Fibroblast of lung (primary cell): ENCODE measurements at regions not wholly inside any gene's neighbourhood (a gene's known extent, or its start where the extent isn't known, plus 50 kb on each side); places are given as distances from the start of the nearest gene placed in this dataset.

ENCODE experiments used
- EZH2 ChIP-seq: IDR thresholded peaks from 2 replicates; pipeline ENCODE4 v1.5.1; 2012; ENCODE audit warnings: low read length, control low read depth, mild to moderate bottlenecking; ENCODE audit errors: missing control alignments
- TF ChIP-seq, protein P1 (sequence below), 2 donors: IDR thresholded peaks in 1 of 2; conservative IDR thresholded peaks in 1 of 2; 1 replicate in 1 of 2; 2 replicates in 1 of 2; pipeline ENCODE4 v1.5.1; 2011 to 2012; ENCODE audit warnings: low read length in 2 of 2, control low read depth in 1 of 2, inconsistent platforms in 1 of 2, low read depth in 1 of 2, mild to moderate bottlenecking in 1 of 2

DNA sequence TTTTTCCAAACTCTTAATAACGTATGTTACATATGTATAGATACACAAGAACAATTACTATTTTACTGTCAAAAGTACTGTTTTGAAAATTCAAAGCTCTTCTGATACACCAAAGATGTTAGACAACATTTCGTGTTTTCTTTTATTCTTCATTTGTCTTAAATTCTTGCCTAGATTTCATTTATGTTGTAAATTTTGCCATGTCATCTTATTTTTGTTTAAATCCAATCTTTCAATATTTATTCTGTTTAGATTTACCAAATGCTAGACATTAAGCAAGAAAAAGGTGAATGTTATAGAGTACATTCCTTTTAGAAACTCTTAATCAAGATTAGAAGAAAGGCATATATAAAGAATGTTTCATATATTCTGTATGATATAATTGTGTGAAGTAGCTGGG is 876.9 kb downstream of the KCNT2 start:
- TF ChIP-seq, protein P1, sequence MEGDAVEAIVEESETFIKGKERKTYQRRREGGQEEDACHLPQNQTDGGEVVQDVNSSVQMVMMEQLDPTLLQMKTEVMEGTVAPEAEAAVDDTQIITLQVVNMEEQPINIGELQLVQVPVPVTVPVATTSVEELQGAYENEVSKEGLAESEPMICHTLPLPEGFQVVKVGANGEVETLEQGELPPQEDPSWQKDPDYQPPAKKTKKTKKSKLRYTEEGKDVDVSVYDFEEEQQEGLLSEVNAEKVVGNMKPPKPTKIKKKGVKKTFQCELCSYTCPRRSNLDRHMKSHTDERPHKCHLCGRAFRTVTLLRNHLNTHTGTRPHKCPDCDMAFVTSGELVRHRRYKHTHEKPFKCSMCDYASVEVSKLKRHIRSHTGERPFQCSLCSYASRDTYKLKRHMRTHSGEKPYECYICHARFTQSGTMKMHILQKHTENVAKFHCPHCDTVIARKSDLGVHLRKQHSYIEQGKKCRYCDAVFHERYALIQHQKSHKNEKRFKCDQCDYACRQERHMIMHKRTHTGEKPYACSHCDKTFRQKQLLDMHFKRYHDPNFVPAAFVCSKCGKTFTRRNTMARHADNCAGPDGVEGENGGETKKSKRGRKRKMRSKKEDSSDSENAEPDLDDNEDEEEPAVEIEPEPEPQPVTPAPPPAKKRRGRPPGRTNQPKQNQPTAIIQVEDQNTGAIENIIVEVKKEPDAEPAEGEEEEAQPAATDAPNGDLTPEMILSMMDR (conservative IDR thresholded peaks at IDR 0.05 in 1 of 2, IDR thresholded peaks at IDR 0.05 in 1 of 2; ENCODE audit: low read depth in 1 of 2, low read length in 2 of 2), result no peak
- TF ChIP-seq EZH2, result no peak
